Thyroid gland (tissue), 4 donors: ENCODE measurements at regions not wholly inside any gene's neighbourhood (a gene's known extent, or its start where the extent isn't known, plus 50 kb on each side); places are given as distances from the start of the nearest gene placed in this dataset.

Experiments
- POLR2A ChIP-seq, 2 donors: fragments of 450-650 bp; IDR thresholded peaks; one replicate each; pipeline ENCODE4 v1.6.1; 2017; ENCODE audit warnings: antibody characterized with exemption in 2 of 2, mild to moderate bottlenecking in 2 of 2, moderate library complexity in 1 of 2
- TF ChIP-seq, protein P1 (sequence below), 6 experiments: fragments of 200-600 bp in 3 of 6; fragments of 450-650 bp in 3 of 6; sonication (generic) in 3 of 6; IDR thresholded peaks; one replicate each; pipeline ENCODE4 v1.5.1; 2016 to 2019; ENCODE audit warnings: antibody characterized with exemption in 6 of 6, mild to moderate bottlenecking in 2 of 6, inconsistent platforms in 1 of 6, moderate library complexity in 1 of 6

DNA sequence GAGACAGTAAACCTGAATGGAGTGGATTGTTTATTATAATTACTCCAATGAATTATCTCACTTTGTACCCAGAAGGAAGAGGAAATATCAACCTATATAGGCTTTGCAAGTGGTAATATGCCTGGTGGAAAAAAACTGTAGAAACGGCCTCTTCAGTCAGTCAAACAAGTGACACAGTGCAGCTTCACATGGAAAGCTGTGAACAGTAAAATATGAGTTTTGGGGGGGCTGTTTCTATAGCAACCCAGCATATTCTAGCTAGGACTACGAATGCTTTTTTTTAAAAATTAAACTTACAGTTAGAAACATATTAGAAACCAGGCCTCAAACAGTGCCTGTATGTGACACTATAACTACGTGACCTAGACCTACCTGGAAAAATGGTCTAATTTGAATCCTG, 150.1 kb downstream of the PPP1R2C start:
- TF ChIP-seq, protein P1, sequence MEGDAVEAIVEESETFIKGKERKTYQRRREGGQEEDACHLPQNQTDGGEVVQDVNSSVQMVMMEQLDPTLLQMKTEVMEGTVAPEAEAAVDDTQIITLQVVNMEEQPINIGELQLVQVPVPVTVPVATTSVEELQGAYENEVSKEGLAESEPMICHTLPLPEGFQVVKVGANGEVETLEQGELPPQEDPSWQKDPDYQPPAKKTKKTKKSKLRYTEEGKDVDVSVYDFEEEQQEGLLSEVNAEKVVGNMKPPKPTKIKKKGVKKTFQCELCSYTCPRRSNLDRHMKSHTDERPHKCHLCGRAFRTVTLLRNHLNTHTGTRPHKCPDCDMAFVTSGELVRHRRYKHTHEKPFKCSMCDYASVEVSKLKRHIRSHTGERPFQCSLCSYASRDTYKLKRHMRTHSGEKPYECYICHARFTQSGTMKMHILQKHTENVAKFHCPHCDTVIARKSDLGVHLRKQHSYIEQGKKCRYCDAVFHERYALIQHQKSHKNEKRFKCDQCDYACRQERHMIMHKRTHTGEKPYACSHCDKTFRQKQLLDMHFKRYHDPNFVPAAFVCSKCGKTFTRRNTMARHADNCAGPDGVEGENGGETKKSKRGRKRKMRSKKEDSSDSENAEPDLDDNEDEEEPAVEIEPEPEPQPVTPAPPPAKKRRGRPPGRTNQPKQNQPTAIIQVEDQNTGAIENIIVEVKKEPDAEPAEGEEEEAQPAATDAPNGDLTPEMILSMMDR (IDR thresholded peaks at IDR 0.05): no peak
- no peak for TF ChIP-seq POLR2A (IDR thresholded peaks at IDR 0.05)
